Neural progenitor cell (in vitro differentiated cells): ENCODE measurements at regions not wholly inside any gene's neighbourhood (a gene's known extent, or its start where the extent isn't known, plus 50 kb on each side); places are given as distances from the start of the nearest gene placed in this dataset.

Experiments
- CTCF ChIP-seq: fragments of 200-600 bp; sonication (generic); IDR thresholded peaks from 2 replicates; pipeline ENCODE4 v1.5.1; 2017; ENCODE audit warnings: antibody characterized with exemption, mild to moderate bottlenecking
- EZH2 ChIP-seq: fragments of 200-600 bp; sonication (generic); IDR thresholded peaks from 2 replicates; pipeline ENCODE4 v1.6.1; 2017; ENCODE audit warnings: antibody characterized with exemption, mild to moderate bottlenecking, moderate library complexity

DNA sequence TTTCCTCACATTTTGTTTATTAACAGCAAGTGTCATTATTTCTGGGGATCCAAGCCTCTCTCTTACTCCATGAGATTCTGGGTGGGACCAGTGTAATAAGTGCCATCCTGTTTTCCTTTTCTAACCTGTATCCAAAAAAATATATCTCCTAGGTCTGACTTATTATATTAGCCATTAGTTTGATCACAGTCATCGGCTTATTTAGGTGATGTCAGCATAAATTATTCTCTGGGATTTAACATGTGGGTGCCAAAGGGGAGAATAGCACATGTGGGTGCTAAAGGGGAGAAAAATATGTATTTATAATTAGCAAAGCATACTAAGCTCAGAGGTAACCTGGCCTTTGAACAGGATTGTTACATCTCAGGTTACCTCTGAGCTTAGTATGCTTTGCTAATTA is 293.8 kb upstream of the SEMA3D start:
- TF ChIP-seq CTCF (no peak), EZH2 (no peak)
